ENCODE measurements at regions not wholly inside any gene's neighbourhood (a gene's known extent, or its start where the extent isn't known, plus 50 kb on each side); places are given as distances from the start of the nearest gene placed in this dataset.

GRCh38 chr10:131532291-131532690 is 220.8 kb upstream of the TCERG1L start:
- no peak for TF ChIP-seq CTCF (IDR thresholded peaks at IDR 0.05; ENCODE audit: poor library complexity)
- TF ChIP-seq EZH2 (IDR thresholded peaks at IDR 0.05; ENCODE audit: borderline replicate concordance), result no peak
